Natural killer cell (primary cell): ENCODE measurements at regions not wholly inside any gene's neighbourhood (a gene's known extent, or its start where the extent isn't known, plus 50 kb on each side); places are given as distances from the start of the nearest gene placed in this dataset.
"Not testable (repeated sequence)": the region's sequence is repeated elsewhere in the genome, so short reads cannot be mapped to it uniquely, and the experiment has no call there.

Experiments used
- ATAC-seq, 3 donors: fragments of 150-1000 bp in 2 of 3; fragments of 200-7000 bp in 1 of 3; cut with Tn5 transposase; 1 replicate in 1 of 3; 2 replicates in 2 of 3; pipeline ENCODE4 v1.10.0; 2021; ENCODE audit warnings: mild to moderate bottlenecking in 2 of 3, moderate library complexity in 2 of 3
- DNase-seq, 2 donors: peaks; one replicate each; pipeline versions ENCODE4 v3.0.0 to v3.0.0-alpha.2; 2013 to 2021; ENCODE audit warnings: mixed read lengths in 1 of 2
- H3K27ac ChIP-seq: one replicate; pipeline ENCODE4 v1.5.1; 2013; ENCODE audit warnings: mild to moderate bottlenecking, low read length
- H3K27me3 ChIP-seq: one replicate; pipeline ENCODE4 v1.6.1; 2013; ENCODE audit warnings: low read length; ENCODE audit not compliant: control insufficient read depth, insufficient read depth
- H3K36me3 ChIP-seq: one replicate; pipeline ENCODE4 v1.6.1; 2013; ENCODE audit warnings: low read length; ENCODE audit not compliant: control insufficient read depth, insufficient read depth
- H3K4me1 ChIP-seq: one replicate; pipeline ENCODE4 v1.6.1; 2013; ENCODE audit warnings: low read length; ENCODE audit not compliant: control insufficient read depth, insufficient read depth
- H3K4me3 ChIP-seq: one replicate; pipeline ENCODE4 v1.5.1; 2013; ENCODE audit warnings: low read length
- H3K9me3 ChIP-seq: one replicate; pipeline ENCODE4 v1.6.1; 2013; ENCODE audit warnings: low read length; ENCODE audit not compliant: control insufficient read depth, insufficient read depth
- H3K27ac Mint-ChIP-seq, 2 donors: one replicate each; pipeline ENCODE4 v1.8.0; 2022; ENCODE audit warnings: mild to moderate bottlenecking in 2 of 2, mixed read lengths in 2 of 2, moderate library complexity in 1 of 2
- H3K27me3 Mint-ChIP-seq, 2 donors: one replicate each; pipeline ENCODE4 v1.8.0; 2022; ENCODE audit warnings: low read depth in 2 of 2, mixed read lengths in 2 of 2
- H3K36me3 Mint-ChIP-seq: one replicate; pipeline ENCODE4 v1.8.0; 2022; ENCODE audit warnings: mixed read lengths
- H3K4me1 Mint-ChIP-seq, 2 donors: one replicate each; pipeline ENCODE4 v1.8.0; 2022; ENCODE audit warnings: mixed read lengths in 2 of 2
- H3K4me3 Mint-ChIP-seq: one replicate; pipeline ENCODE4 v1.8.0; 2022; ENCODE audit warnings: mild to moderate bottlenecking, moderate library complexity, mixed read lengths
- H3K9me3 Mint-ChIP-seq, 2 donors: one replicate each; pipeline ENCODE4 v1.8.0; 2022; ENCODE audit warnings: mixed read lengths in 2 of 2
- CTCF ChIP-seq: fragments of 200-600 bp; IDR thresholded peaks from one replicate; pipeline ENCODE4 v1.8.0; 2022; ENCODE audit warnings: antibody characterized with exemption
- WGBS: methylation state at CpG from one replicate; pipeline ENCODE4 v1.1.7; 2013; ENCODE audit warnings: missing lambda C conversion rate; ENCODE audit not compliant: insufficient coverage; 5-methylcytosine and 5-hydroxymethylcytosine counted together
- intact Hi-C: fragments of 100-400 bp; cut with micrococcal nuclease; formaldehyde crosslinking; loops from one replicate; pipeline ENCODE4 v1.14.2; 2022

GRCh38 chr5:112492291-112492690 is 73.2 kb upstream of the EPB41L4A start:
- Mint-ChIP-seq H3K27ac (no peak overlapping the region), H3K4me3 (no peak overlapping the region), H3K4me1 (no peaks in the 10 kb centered on the region), H3K27me3 (peaks cover 25 to 26% of the 10 kb centered on the region in 2 donors), H3K36me3 (no peaks in the 10 kb centered on the region), H3K9me3 (no peaks in the 10 kb centered on the region)
- ATAC-seq (peak; percentile 65 to 85 (median 80)), DNase-seq (peak in 1 of 2 donors; percentile 6)
- WGBS, result 38% methylated on average over 7 of the region's 7 CpGs
- H3K27me3 ChIP-seq, result no peaks in the 10 kb centered on the region
- no peak overlapping the region for H3K4me3 ChIP-seq
- intact Hi-C loops, result loop anchor here (5.0 kb wide), 1 partner anchor 315 kb away; no protein-coding TSS in a partner anchor
- peak; percentile 44 for TF ChIP-seq CTCF
- no peak overlapping the region for H3K27ac ChIP-seq
- H3K9me3 ChIP-seq, result no peaks in the 10 kb centered on the region
- no peaks in the 10 kb centered on the region for H3K36me3 ChIP-seq
- H3K4me1 ChIP-seq, result no peaks in the 10 kb centered on the region

GRCh38 chr5:112503749-112504501 is 84.8 kb upstream of the EPB41L4A start:
- H3K9me3 ChIP-seq, H3K4me1 ChIP-seq, H3K4me3 Mint-ChIP-seq, H3K27ac Mint-ChIP-seq, H3K9me3 Mint-ChIP-seq, H3K27me3 ChIP-seq, intact Hi-C loops, H3K27ac ChIP-seq, H3K36me3 ChIP-seq, ATAC-seq, DNase-seq, H3K4me3 ChIP-seq, H3K4me1 Mint-ChIP-seq: not testable (repeated sequence)
- WGBS, result 85% methylated on average over 8 of the region's 8 CpGs
- H3K27me3 Mint-ChIP-seq, result peaks cover 13 to 31% of the 10 kb centered on the region in 2 donors
- H3K36me3 Mint-ChIP-seq, result peaks cover 12% of the 10 kb centered on the region

DNA sequence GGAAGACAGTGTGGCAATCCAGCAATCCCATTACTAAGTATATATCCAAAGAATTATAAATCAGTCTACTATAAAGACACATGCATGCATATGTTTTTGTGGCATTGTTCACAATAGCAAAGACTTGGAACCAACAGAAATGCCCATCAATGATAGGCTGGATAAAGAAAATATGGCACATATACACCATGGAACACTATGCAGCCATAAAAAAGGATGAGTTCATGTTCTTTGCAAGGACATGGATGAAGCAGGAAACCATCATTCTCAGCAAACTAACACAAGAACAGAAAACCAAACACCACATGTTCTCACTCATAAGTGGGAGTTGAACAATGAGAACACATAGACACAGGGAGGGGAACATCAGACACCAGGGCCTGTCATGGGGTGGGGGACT is 90.0 kb upstream of the EPB41L4A start:
- H3K4me3 ChIP-seq, DNase-seq, H3K27ac ChIP-seq, H3K4me3 Mint-ChIP-seq, H3K27me3 ChIP-seq, ATAC-seq, H3K9me3 ChIP-seq, H3K9me3 Mint-ChIP-seq, H3K36me3 ChIP-seq, intact Hi-C loops, H3K4me1 ChIP-seq, H3K27ac Mint-ChIP-seq, H3K4me1 Mint-ChIP-seq: not testable (repeated sequence)
- H3K36me3 Mint-ChIP-seq, result peaks cover 12% of the 10 kb centered on the region
- peaks cover 13 to 21% of the 10 kb centered on the region in 2 donors for H3K27me3 Mint-ChIP-seq

GRCh38 chr5:112511920-112512319 is 92.8 kb upstream of the EPB41L4A start:
- Mint-ChIP-seq H3K4me3 (no peak overlapping the region), H3K27ac (no peak overlapping the region), H3K9me3 (no peaks in the 10 kb centered on the region), H3K36me3 (no peaks in the 10 kb centered on the region), H3K4me1 (no peaks in the 10 kb centered on the region), H3K27me3 (peaks cover 0 to 3% of the 10 kb centered on the region in 2 donors)
- Histone ChIP-seq H3K4me1 (no peaks in the 10 kb centered on the region), H3K27me3 (no peaks in the 10 kb centered on the region), H3K9me3 (no peaks in the 10 kb centered on the region), H3K27ac (no peak overlapping the region), H3K36me3 (no peaks in the 10 kb centered on the region), H3K4me3 (no peak overlapping the region)
- no peak for TF ChIP-seq CTCF
- intact Hi-C loops, result no loop called here
- DNase-seq (no peak), ATAC-seq (no peak)
